Smooth muscle cell (in vitro differentiated cells): ENCODE measurements at regions not wholly inside any gene's neighbourhood (a gene's known extent, or its start where the extent isn't known, plus 50 kb on each side); places are given as distances from the start of the nearest gene placed in this dataset.

Experiments
- DNase-seq: peaks from one replicate; lab custom pipeline; 2025; ENCODE audit not compliant: unreplicated experiment; lab: John Stamatoyannopoulos, UW
- H2AFZ ChIP-seq: fragments of 200-600 bp; sonication (generic); 2 replicates; pipeline ENCODE4 v1.6.0; 2016; ENCODE audit warnings: antibody characterized with exemption, low read depth, mild to moderate bottlenecking
- H3F3A ChIP-seq: fragments of 200-600 bp; sonication (generic); 2 replicates; pipeline ENCODE4 v1.6.0; 2017; ENCODE audit warnings: antibody characterized with exemption, low read depth
- H3K27ac ChIP-seq: fragments of 200-600 bp; sonication (generic); 2 replicates; pipeline ENCODE4 v1.5.1; 2016; ENCODE audit warnings: low read depth, mild to moderate bottlenecking
- H3K27me3 ChIP-seq: fragments of 200-600 bp; sonication (generic); 2 replicates; pipeline ENCODE4 v1.6.1; 2016; ENCODE audit warnings: low read depth, mild to moderate bottlenecking
- H3K36me3 ChIP-seq: fragments of 200-600 bp; sonication (generic); 2 replicates; pipeline ENCODE4 v1.5.1; 2016; ENCODE audit warnings: low read depth
- H3K4me1 ChIP-seq: fragments of 200-600 bp; sonication (generic); 2 replicates; pipeline ENCODE4 v1.5.1; 2016; ENCODE audit warnings: low read depth
- H3K4me2 ChIP-seq: fragments of 200-600 bp; sonication (generic); 2 replicates; pipeline ENCODE4 v1.6.0; 2016; ENCODE audit warnings: mild to moderate bottlenecking
- H3K4me3 ChIP-seq: fragments of 200-600 bp; sonication (generic); 2 replicates; pipeline ENCODE4 v1.5.1; 2016; ENCODE audit warnings: mild to moderate bottlenecking
- H3K79me2 ChIP-seq: fragments of 200-600 bp; sonication (generic); 2 replicates; pipeline ENCODE4 v1.6.0; 2016; ENCODE audit warnings: low read depth, mild to moderate bottlenecking
- H3K9ac ChIP-seq: fragments of 200-600 bp; sonication (generic); 2 replicates; pipeline ENCODE4 v1.6.0; 2016; ENCODE audit warnings: low read depth
- H3K9me3 ChIP-seq: fragments of 200-600 bp; sonication (generic); replicated peaks from 2 replicates; pipeline ENCODE4 v1.5.1; 2016; ENCODE audit warnings: low read depth
- H4K20me1 ChIP-seq: fragments of 200-600 bp; sonication (generic); 2 replicates; pipeline ENCODE4 v1.6.0; 2016; ENCODE audit warnings: low read depth
- WGBS: methylation state at CpG from one replicate; pipeline ENCODE4 v1.1.7; 2016; ENCODE audit warnings: low lambda C conversion rate; 5-methylcytosine and 5-hydroxymethylcytosine counted together
- TF ChIP-seq, protein P1 (sequence below): fragments of 200-600 bp; sonication (generic); IDR thresholded peaks from 2 replicates; pipeline ENCODE4 v1.5.1; 2017; ENCODE audit warnings: borderline replicate concordance, mild to moderate bottlenecking, antibody characterized with exemption; ENCODE audit not compliant: insufficient read depth, poor library complexity, severe bottlenecking

DNA sequence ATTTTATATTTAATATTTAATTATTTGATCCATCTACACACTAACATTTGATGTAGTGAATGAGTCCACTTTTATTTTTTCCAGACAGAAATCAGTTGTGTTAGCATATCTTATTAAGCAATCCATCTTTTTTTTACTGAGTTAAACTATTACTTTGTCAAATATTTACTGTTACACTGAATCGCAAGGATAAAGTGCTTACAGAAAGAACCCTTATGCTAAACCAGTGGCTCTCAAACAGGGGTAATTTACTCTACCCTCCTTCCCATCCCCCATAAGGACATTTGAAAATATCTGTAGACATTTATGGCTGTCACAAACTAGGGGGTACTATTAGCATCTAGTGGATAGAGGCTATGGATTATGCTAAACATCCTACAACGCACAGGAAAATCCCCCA lies 508.2 kb downstream of the C12orf50 start:
- Histone ChIP-seq H3K4me1 (no peaks in the 10 kb centered on the region), H3K27ac (no peak overlapping the region), H3K79me2 (no peaks in the 10 kb centered on the region), H3K4me2 (no peak overlapping the region), H4K20me1 (no peaks in the 10 kb centered on the region), H3K9me3 (no peaks in the 10 kb centered on the region), H3K27me3 (no peaks in the 10 kb centered on the region), H3K9ac (no peak overlapping the region), H3F3A (no peaks in the 10 kb centered on the region), H2AFZ (no peak overlapping the region), H3K36me3 (no peaks in the 10 kb centered on the region), H3K4me3 (no peak overlapping the region)
- TF ChIP-seq, protein P1, sequence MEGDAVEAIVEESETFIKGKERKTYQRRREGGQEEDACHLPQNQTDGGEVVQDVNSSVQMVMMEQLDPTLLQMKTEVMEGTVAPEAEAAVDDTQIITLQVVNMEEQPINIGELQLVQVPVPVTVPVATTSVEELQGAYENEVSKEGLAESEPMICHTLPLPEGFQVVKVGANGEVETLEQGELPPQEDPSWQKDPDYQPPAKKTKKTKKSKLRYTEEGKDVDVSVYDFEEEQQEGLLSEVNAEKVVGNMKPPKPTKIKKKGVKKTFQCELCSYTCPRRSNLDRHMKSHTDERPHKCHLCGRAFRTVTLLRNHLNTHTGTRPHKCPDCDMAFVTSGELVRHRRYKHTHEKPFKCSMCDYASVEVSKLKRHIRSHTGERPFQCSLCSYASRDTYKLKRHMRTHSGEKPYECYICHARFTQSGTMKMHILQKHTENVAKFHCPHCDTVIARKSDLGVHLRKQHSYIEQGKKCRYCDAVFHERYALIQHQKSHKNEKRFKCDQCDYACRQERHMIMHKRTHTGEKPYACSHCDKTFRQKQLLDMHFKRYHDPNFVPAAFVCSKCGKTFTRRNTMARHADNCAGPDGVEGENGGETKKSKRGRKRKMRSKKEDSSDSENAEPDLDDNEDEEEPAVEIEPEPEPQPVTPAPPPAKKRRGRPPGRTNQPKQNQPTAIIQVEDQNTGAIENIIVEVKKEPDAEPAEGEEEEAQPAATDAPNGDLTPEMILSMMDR: no peak
- WGBS: 95% methylated on average over 2 of the region's 2 CpGs
- no peak for DNase-seq

DNA sequence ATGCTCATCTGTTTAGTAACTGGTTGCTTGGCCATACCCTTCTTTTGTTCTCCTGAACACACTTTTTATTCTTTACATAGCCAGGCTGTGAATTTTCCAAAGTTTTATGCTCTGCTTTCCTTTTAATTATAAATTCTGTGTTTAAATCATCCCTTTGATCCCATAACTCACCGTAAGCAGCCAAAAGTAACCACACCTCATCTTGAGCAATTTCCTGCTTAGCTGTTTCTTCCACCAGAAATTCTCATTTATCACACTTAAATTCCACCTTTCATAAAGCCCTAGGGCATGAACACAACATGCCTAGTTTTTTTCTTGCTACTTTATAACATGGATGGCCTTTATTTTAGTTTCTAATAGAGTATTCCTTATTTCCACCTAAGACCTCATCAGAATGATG lies 510.7 kb downstream of the C12orf50 start:
- Histone ChIP-seq H3K4me3 (no peak overlapping the region), H3F3A (no peaks in the 10 kb centered on the region), H3K27me3 (no peaks in the 10 kb centered on the region), H3K4me2 (no peak overlapping the region), H4K20me1 (no peaks in the 10 kb centered on the region), H3K9me3 (no peaks in the 10 kb centered on the region), H3K9ac (no peak overlapping the region), H3K27ac (no peak overlapping the region), H3K4me1 (no peaks in the 10 kb centered on the region), H3K36me3 (no peaks in the 10 kb centered on the region), H3K79me2 (no peaks in the 10 kb centered on the region), H2AFZ (no peak overlapping the region)
- DNase-seq: no peak
- TF ChIP-seq, protein P1: no peak
- 75% methylated on average over 1 of the region's 1 CpG for WGBS

DNA sequence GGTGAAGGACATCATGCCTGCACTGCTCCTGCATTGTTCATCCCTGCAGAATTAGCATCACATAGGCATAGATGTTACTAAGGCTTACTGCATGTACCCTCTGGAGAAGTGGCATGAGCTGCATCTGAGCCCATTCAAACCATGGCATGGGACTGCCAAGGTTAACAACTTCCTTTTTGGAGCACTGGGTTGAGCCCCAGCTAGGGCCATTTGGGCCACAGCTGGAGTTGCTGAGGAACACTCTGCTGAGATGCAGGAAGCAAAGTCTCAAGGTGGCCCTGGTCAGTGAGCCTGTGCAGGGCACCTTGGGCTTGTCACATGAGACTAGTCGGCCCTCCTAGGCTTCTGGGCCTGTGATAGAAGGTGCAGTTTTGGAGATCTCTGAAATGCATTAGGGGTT lies 511.2 kb downstream of the C12orf50 start:
- Histone ChIP-seq H2AFZ (no peak overlapping the region), H3K9me3 (no peaks in the 10 kb centered on the region), H3K4me2 (no peak overlapping the region), H3K79me2 (no peaks in the 10 kb centered on the region), H4K20me1 (no peaks in the 10 kb centered on the region), H3F3A (no peaks in the 10 kb centered on the region), H3K27me3 (no peaks in the 10 kb centered on the region), H3K4me1 (no peaks in the 10 kb centered on the region), H3K27ac (no peak overlapping the region), H3K9ac (no peak overlapping the region), H3K36me3 (no peaks in the 10 kb centered on the region), H3K4me3 (no peak overlapping the region)
- DNase-seq: no peak
- 100% methylated on average over 1 of the region's 1 CpG for WGBS
- TF ChIP-seq, protein P1: no peak

DNA sequence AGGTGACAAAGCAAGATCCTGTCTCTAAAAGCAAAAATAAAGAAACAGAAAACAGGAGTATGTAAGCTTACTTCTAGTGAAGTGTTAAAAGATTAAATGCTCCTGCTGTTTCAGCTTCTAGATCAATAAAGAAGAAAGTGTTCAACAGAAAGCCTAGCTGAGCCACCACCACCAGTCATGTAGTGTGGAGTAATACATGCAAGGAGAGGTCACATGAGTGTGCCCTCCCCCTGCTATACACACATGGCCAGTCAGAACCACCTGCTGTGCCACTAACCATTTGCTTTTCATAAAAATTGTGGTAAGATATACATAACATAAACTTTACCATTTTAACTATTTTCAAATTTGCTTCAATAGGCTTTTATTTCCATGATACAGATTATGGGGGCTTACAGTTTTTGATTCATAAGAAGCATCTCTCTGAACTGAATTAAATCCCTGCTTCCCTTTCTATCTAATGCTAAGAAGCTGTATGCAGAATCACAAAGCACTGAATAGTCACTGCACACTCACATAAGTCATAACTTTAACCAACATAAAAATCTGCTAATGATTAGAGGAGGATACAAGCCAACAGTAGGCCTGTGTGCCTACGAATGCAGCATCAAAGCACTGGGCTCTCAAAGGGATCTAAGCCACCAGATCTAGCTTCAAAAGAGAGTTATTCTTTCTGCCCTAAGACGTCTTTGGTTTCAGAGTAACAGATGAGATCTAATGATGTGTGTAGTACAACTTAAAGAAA lies 515.5 kb downstream of the C12orf50 start:
- Histone ChIP-seq H3K79me2 (no peaks in the 10 kb centered on the region), H2AFZ (no peak overlapping the region), H4K20me1 (no peaks in the 10 kb centered on the region), H3K9ac (no peak overlapping the region), H3K27me3 (no peaks in the 10 kb centered on the region), H3F3A (no peaks in the 10 kb centered on the region), H3K36me3 (no peaks in the 10 kb centered on the region), H3K4me1 (no peaks in the 10 kb centered on the region), H3K27ac (no peak overlapping the region), H3K4me2 (no peak overlapping the region), H3K4me3 (no peak overlapping the region), H3K9me3 (no peaks in the 10 kb centered on the region)
- no peak for DNase-seq
- WGBS: 81% methylated on average over 2 of the region's 2 CpGs
- TF ChIP-seq, protein P1: no peak
